ENCODE measurements at regions not wholly inside any gene's neighbourhood (a gene's known extent, or its start where the extent isn't known, plus 50 kb on each side); places are given as distances from the start of the nearest gene placed in this dataset.

GRCh38 chr16:65936096-65936495, 430.4 kb upstream of the CDH5 start:
- Histone ChIP-seq H3K4me3 (no peak overlapping the region), H3K36me3 (replicated peaks; ENCODE audit: insufficient read depth, low read depth) (no peaks in the 10 kb centered on the region), H3K79me2 (no peaks in the 10 kb centered on the region), H3K4me1 (ENCODE audit: insufficient read depth) (no peaks in the 10 kb centered on the region), H3K27ac (no peak overlapping the region), H4K20me1 (ENCODE audit: insufficient read depth, poor library complexity, severe bottlenecking) (no peaks in the 10 kb centered on the region), H3K27me3 (no peaks in the 10 kb centered on the region), H3K9me2 (replicated peaks; ENCODE audit: insufficient read depth) (no peaks in the 10 kb centered on the region), H2AFZ (no peak overlapping the region), H3K4me2 (no peak overlapping the region), H3K9me3 (ENCODE audit: low read depth) (no peaks in the 10 kb centered on the region)
- 40% methylated on average over 2 of the region's 2 CpGs for WGBS (ENCODE audit: low lambda C conversion rate, missing lambda C conversion rate)
- TF ChIP-seq CTCF (IDR thresholded peaks at IDR 0.05; ENCODE audit: poor library complexity) (no peak), EZH2 (IDR thresholded peaks at IDR 0.05; ENCODE audit: borderline replicate concordance) (no peak), EZH2phosphoT487 (IDR thresholded peaks at IDR 0.05; ENCODE audit: low read depth, severe bottlenecking, unreplicated experiment) (no peak)
- no peak for DNase-seq (ENCODE audit: low spot score)

GRCh38 chr16:65934443-65934842, 432.0 kb upstream of the CDH5 start:
- no peak overlapping the region for H3K4me3 ChIP-seq
- H4K20me1 ChIP-seq (ENCODE audit: insufficient read depth, poor library complexity, severe bottlenecking): no peaks in the 10 kb centered on the region
- H3K4me2 ChIP-seq: no peak overlapping the region
- no peaks in the 10 kb centered on the region for H3K4me1 ChIP-seq (ENCODE audit: insufficient read depth)
- H3K36me3 ChIP-seq (replicated peaks; ENCODE audit: insufficient read depth, low read depth): no peaks in the 10 kb centered on the region
- TF ChIP-seq CTCF (IDR thresholded peaks at IDR 0.05; ENCODE audit: poor library complexity) (no peak), EZH2 (IDR thresholded peaks at IDR 0.05; ENCODE audit: borderline replicate concordance) (no peak), EZH2phosphoT487 (IDR thresholded peaks at IDR 0.05; ENCODE audit: low read depth, severe bottlenecking, unreplicated experiment) (no peak)
- no peak overlapping the region for H3K27ac ChIP-seq
- WGBS (ENCODE audit: low lambda C conversion rate, missing lambda C conversion rate): 99% methylated on average over 3 of the region's 3 CpGs
- H3K9me3 ChIP-seq (ENCODE audit: low read depth): no peaks in the 10 kb centered on the region
- no peaks in the 10 kb centered on the region for H3K27me3 ChIP-seq
- no peaks in the 10 kb centered on the region for H3K9me2 ChIP-seq (replicated peaks; ENCODE audit: insufficient read depth)
- no peak overlapping the region for H2AFZ ChIP-seq
- no peaks in the 10 kb centered on the region for H3K79me2 ChIP-seq
- no peak for DNase-seq (ENCODE audit: low spot score)

- Histone ChIP-seq H4K20me1 (ENCODE audit: insufficient read depth, poor library complexity, severe bottlenecking) (no peaks in the 10 kb centered on the region), H3K9me3 (ENCODE audit: low read depth) (no peaks in the 10 kb centered on the region), H3K36me3 (replicated peaks; ENCODE audit: insufficient read depth, low read depth) (no peaks in the 10 kb centered on the region), H3K27ac (no peak overlapping the region), H3K4me3 (no peak overlapping the region), H3K79me2 (no peaks in the 10 kb centered on the region), H3K27me3 (no peaks in the 10 kb centered on the region), H3K4me2 (no peak overlapping the region), H3K4me1 (ENCODE audit: insufficient read depth) (no peaks in the 10 kb centered on the region), H3K9me2 (replicated peaks; ENCODE audit: insufficient read depth) (no peaks in the 10 kb centered on the region), H2AFZ (no peak overlapping the region)
- no peak for DNase-seq (ENCODE audit: low spot score)
- 81% methylated on average over 3 of the region's 4 CpGs for WGBS (ENCODE audit: low lambda C conversion rate, missing lambda C conversion rate)
- TF ChIP-seq CTCF (IDR thresholded peaks at IDR 0.05; ENCODE audit: poor library complexity) (no peak), EZH2phosphoT487 (IDR thresholded peaks at IDR 0.05; ENCODE audit: low read depth, severe bottlenecking, unreplicated experiment) (no peak), EZH2 (IDR thresholded peaks at IDR 0.05; ENCODE audit: borderline replicate concordance) (no peak)
These were observed 432.8 kb upstream of the CDH5 start for GRCh38 chr16:65933703-65934102.
